Adrenal gland (tissue), 5 donors: ENCODE measurements at regions not wholly inside any gene's neighbourhood (a gene's known extent, or its start where the extent isn't known, plus 50 kb on each side); places are given as distances from the start of the nearest gene placed in this dataset.

ENCODE experiments used
- CTCF ChIP-seq, 6 experiments: fragments of 450-650 bp in 4 of 6; fragments of 200-600 bp in 2 of 6; sonication (generic) in 1 of 6; IDR thresholded peaks; 1 replicate in 5 of 6; 2 replicates in 1 of 6; pipeline versions ENCODE4 v1.5.1 to v1.8.0; 2016 to 2021; ENCODE audit warnings: antibody characterized with exemption in 6 of 6, mild to moderate bottlenecking in 2 of 6, moderate library complexity in 1 of 6
- POLR2A ChIP-seq, 2 donors: fragments of 450-650 bp; IDR thresholded peaks; one replicate each; pipeline ENCODE4 v1.6.1; 2017; ENCODE audit warnings: antibody characterized with exemption in 2 of 2, mild to moderate bottlenecking in 2 of 2, moderate library complexity in 1 of 2
- donor health status: DM: no; HTN: no; CAD: no.

- TF ChIP-seq CTCF (IDR thresholded peaks at IDR 0.05) = no peak
- no peak for TF ChIP-seq POLR2A (IDR thresholded peaks at IDR 0.05)
Observed at GRCh38 chr6:56796196-56796532, 153.5 kb upstream of the DST start.
